GM23248 (cell line): ENCODE measurements at regions not wholly inside any gene's neighbourhood (a gene's known extent, or its start where the extent isn't known, plus 50 kb on each side); places are given as distances from the start of the nearest gene placed in this dataset.
A peak's percentile ranks its signal among the peaks of the same experiment; 100 is the strongest.
"Not testable (repeated sequence)": the region's sequence is repeated elsewhere in the genome, so short reads cannot be mapped to it uniquely, and the experiment has no call there.

Source experiments
- DNase-seq: peaks from one replicate; pipeline ENCODE4 v3.0.0-alpha.2; 2015
- H2AFZ ChIP-seq: fragments of 200-600 bp; sonication (generic); 2 replicates; pipeline ENCODE4 v1.6.1; 2016; ENCODE audit warnings: antibody characterized with exemption
- H3F3A ChIP-seq: fragments of 200-600 bp; sonication (generic); 2 replicates; pipeline ENCODE4 v1.6.1; 2016; ENCODE audit warnings: mild to moderate bottlenecking, antibody characterized with exemption, mixed run types; ENCODE audit not compliant: insufficient read depth
- H3K27ac ChIP-seq: fragments of 200-600 bp; sonication (generic); 2 replicates; pipeline ENCODE4 v1.5.1; 2016; ENCODE audit warnings: mild to moderate bottlenecking
- H3K27me3 ChIP-seq: fragments of 200-600 bp; sonication (generic); replicated peaks from 2 replicates; pipeline ENCODE4 v1.6.1; 2016; ENCODE audit warnings: mild to moderate bottlenecking; ENCODE audit not compliant: insufficient read depth
- H3K36me3 ChIP-seq: fragments of 200-600 bp; sonication (generic); 2 replicates; pipeline ENCODE4 v1.6.1; 2016; ENCODE audit warnings: low read depth, mild to moderate bottlenecking
- H3K4me1 ChIP-seq: fragments of 200-600 bp; sonication (generic); 2 replicates; pipeline ENCODE4 v1.6.1; 2016; ENCODE audit warnings: mild to moderate bottlenecking; ENCODE audit not compliant: insufficient read depth
- H3K4me2 ChIP-seq: fragments of 200-600 bp; sonication (generic); one replicate; pipeline ENCODE4 v1.6.1; 2016; ENCODE audit warnings: mild to moderate bottlenecking; ENCODE audit not compliant: unreplicated experiment
- H3K4me3 ChIP-seq: fragments of 200-600 bp; sonication (generic); 2 replicates; pipeline ENCODE4 v1.5.1; 2016; ENCODE audit warnings: mild to moderate bottlenecking
- H3K79me2 ChIP-seq: fragments of 200-600 bp; sonication (generic); 2 replicates; pipeline ENCODE4 v1.6.1; 2016; ENCODE audit warnings: mild to moderate bottlenecking; ENCODE audit not compliant: insufficient read depth
- H3K9ac ChIP-seq: fragments of 200-600 bp; sonication (generic); 2 replicates; pipeline ENCODE4 v1.6.1; 2016; ENCODE audit warnings: mild to moderate bottlenecking
- H3K9me2 ChIP-seq: fragments of 200-600 bp; sonication (generic); 2 replicates; pipeline ENCODE4 v1.6.1; 2016; ENCODE audit warnings: mixed run types, mild to moderate bottlenecking, moderate library complexity; ENCODE audit not compliant: insufficient read depth
- H3K9me3 ChIP-seq: fragments of 200-600 bp; sonication (generic); one replicate; pipeline ENCODE4 v1.6.1; 2017; ENCODE audit warnings: low read depth
- H4K20me1 ChIP-seq: fragments of 200-600 bp; sonication (generic); 2 replicates; pipeline ENCODE4 v1.6.0; 2016; ENCODE audit not compliant: insufficient read depth
- EZH2 ChIP-seq: fragments of 200-600 bp; sonication (generic); IDR thresholded peaks from 2 replicates; pipeline ENCODE4 v1.6.1; 2018; ENCODE audit warnings: antibody characterized with exemption, mild to moderate bottlenecking; ENCODE audit not compliant: insufficient read depth, poor library complexity, severe bottlenecking
- EZH2phosphoT487 ChIP-seq: fragments of 200-600 bp; sonication (generic); IDR thresholded peaks from 2 replicates; pipeline ENCODE4 v1.6.1; 2018; ENCODE audit warnings: antibody characterized with exemption, moderate library complexity, mild to moderate bottlenecking, low read depth; ENCODE audit not compliant: insufficient read depth
- WGBS, 2 experiments: methylation state at CpG; one replicate each; pipeline ENCODE4 v1.1.6; 2015 to 2017; ENCODE audit warnings: low lambda C conversion rate in 2 of 2, low coverage in 1 of 2; ENCODE audit errors: missing lambda C conversion rate in 2 of 2; 5-methylcytosine and 5-hydroxymethylcytosine counted together
- in situ Hi-C: fragments of 300-500 bp; cut with MboI; formaldehyde crosslinking; loops from 2 replicates; pipeline ENCODE4 v1.15.0; 2020

DNA sequence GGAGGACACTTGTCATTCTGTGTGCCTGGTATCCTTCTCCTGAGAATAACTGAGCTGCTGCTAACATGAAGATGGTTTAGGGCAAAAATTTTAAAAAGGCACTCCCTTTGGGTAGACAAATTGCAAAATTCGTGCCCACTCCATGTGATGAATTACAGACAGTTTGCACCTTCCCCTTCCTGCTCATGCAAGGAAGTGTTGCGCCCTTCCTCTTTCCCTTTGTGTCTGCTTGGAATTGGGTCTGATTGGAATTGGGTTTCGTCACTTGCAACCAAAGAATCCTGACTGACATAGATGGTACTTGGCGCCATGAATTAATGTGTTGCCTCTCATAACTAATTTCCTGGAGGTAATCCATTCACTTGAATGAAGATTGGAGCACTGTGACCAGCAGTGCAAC lies 62.3 kb upstream of the SHLD1 start:
- 76 to 77% methylated on average over 4 of the region's 4 CpGs for WGBS, 2 experiments

GRCh38 chr20:5686384-5687105 lies 63.7 kb upstream of the SHLD1 start:
- Histone ChIP-seq H3K79me2 (no peaks in the 10 kb centered on the region), H4K20me1 (no peaks in the 10 kb centered on the region), H3K4me1 (no peaks in the 10 kb centered on the region), H3K36me3 (no peaks in the 10 kb centered on the region), H3K9me2 (no peaks in the 10 kb centered on the region), H3F3A (no peaks in the 10 kb centered on the region), H3K9me3 (no peaks in the 10 kb centered on the region), H3K9ac (no peak overlapping the region), H3K27me3 (no peaks in the 10 kb centered on the region), H3K4me3 (no peak overlapping the region), H3K4me2 (no peak overlapping the region), H3K27ac (no peak overlapping the region), H2AFZ (no peak overlapping the region)
- in situ Hi-C loops, result no loop called here
- WGBS, 2 experiments, result 70 to 72% methylated on average over 15 of the region's 15 CpGs
- no peak for DNase-seq
- TF ChIP-seq EZH2 (no peak), EZH2phosphoT487 (no peak)

More for the DNA sequence above, 62.3 kb upstream of the SHLD1 start:
- Histone ChIP-seq H3K4me1 (no peaks in the 10 kb centered on the region), H3K79me2 (no peaks in the 10 kb centered on the region), H2AFZ (no peak overlapping the region), H3K9me3 (no peaks in the 10 kb centered on the region), H3K27me3 (no peaks in the 10 kb centered on the region), H3K4me2 (no peak overlapping the region), H3K4me3 (no peak overlapping the region), H3K27ac (no peak overlapping the region), H3K9me2 (no peaks in the 10 kb centered on the region), H3F3A (no peaks in the 10 kb centered on the region), H3K36me3 (no peaks in the 10 kb centered on the region), H3K9ac (no peak overlapping the region), H4K20me1 (no peaks in the 10 kb centered on the region)
- DNase-seq, result no peak
- no peak for TF ChIP-seq EZH2
- in situ Hi-C loops, result no loop called here

DNA sequence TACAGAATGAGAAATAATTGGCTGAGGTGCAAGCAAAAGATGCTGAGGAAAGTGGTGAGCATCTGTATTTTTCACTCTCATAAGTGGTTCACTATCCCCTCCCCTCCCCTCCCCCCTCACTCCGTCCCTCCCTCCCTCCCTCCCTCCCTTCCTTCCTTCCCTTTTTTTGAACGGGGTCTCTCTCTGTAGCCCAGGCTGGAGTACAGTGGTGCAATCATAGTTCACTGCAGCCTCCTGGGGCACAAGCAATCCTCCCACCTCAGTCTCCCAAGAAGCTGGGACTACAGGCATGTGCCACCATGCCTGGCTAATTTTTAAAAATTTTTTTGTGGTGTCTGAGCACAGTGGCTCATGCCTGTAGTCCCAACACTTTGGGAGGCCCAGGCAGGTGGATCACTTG lies 67.6 kb upstream of the SHLD1 start:
- H3K9me2 ChIP-seq, in situ Hi-C loops, H4K20me1 ChIP-seq, DNase-seq, H3K79me2 ChIP-seq, H3K4me2 ChIP-seq, H3K9ac ChIP-seq, H3K4me1 ChIP-seq, H3K9me3 ChIP-seq, H2AFZ ChIP-seq, H3F3A ChIP-seq, H3K36me3 ChIP-seq, H3K27me3 ChIP-seq, H3K27ac ChIP-seq, H3K4me3 ChIP-seq: not testable (repeated sequence)
- 0% methylated on average over 1 to 2 of the region's 2 CpGs for WGBS, 2 experiments

GRCh38 chr20:5680192-5680591 lies 69.4 kb upstream of the GPCPD1 start:
- H3K4me1 ChIP-seq, result no peaks in the 10 kb centered on the region
- H3F3A ChIP-seq, result no peaks in the 10 kb centered on the region
- H3K4me3 ChIP-seq, result no peak overlapping the region
- H3K79me2 ChIP-seq, result no peaks in the 10 kb centered on the region
- H3K27me3 ChIP-seq, result no peaks in the 10 kb centered on the region
- DNase-seq, result peak; percentile 19
- H3K27ac ChIP-seq, result no peak overlapping the region
- no peak overlapping the region for H3K4me2 ChIP-seq
- TF ChIP-seq EZH2phosphoT487 (no peak), EZH2 (no peak)
- no peaks in the 10 kb centered on the region for H3K9me2 ChIP-seq
- in situ Hi-C loops, result no loop called here
- no peak overlapping the region for H3K9ac ChIP-seq
- H3K9me3 ChIP-seq, result no peaks in the 10 kb centered on the region
- no peaks in the 10 kb centered on the region for H4K20me1 ChIP-seq
- no peak overlapping the region for H2AFZ ChIP-seq
- no peaks in the 10 kb centered on the region for H3K36me3 ChIP-seq

DNA sequence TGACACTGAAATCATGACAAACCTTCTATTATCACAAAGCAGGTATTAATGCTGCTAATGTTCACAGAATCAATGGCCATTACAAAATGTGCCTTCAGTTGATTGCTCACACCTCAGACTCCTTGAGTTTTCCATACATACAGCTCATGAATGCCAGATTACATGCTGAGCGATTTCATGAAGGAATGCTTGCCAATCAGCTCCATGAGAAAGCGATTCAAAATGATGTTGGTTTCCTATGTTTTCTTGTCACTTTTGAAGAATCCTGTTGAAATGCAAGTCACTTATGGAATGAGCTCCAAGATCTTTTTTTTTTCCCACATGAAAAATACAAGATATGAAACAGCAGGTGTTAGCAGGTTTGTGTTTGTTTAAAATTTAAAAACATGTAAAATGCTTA lies 68.0 kb upstream of the GPCPD1 start:
- no peak overlapping the region for H3K27ac ChIP-seq
- WGBS, 2 experiments, result 91 to 93% methylated on average over 2 of the region's 2 CpGs
- in situ Hi-C loops, result no loop called here
- no peaks in the 10 kb centered on the region for H3K4me1 ChIP-seq
- H3K27me3 ChIP-seq, result no peaks in the 10 kb centered on the region
- no peaks in the 10 kb centered on the region for H4K20me1 ChIP-seq
- no peaks in the 10 kb centered on the region for H3K9me3 ChIP-seq
- no peak overlapping the region for H3K9ac ChIP-seq
- no peak overlapping the region for H2AFZ ChIP-seq
- DNase-seq, result no peak
- H3K9me2 ChIP-seq, result no peaks in the 10 kb centered on the region
- no peak overlapping the region for H3K4me3 ChIP-seq
- no peaks in the 10 kb centered on the region for H3K79me2 ChIP-seq
- H3K36me3 ChIP-seq, result no peaks in the 10 kb centered on the region
- H3F3A ChIP-seq, result no peaks in the 10 kb centered on the region
- H3K4me2 ChIP-seq, result no peak overlapping the region
- no peak for TF ChIP-seq EZH2
- no peak for TF ChIP-seq EZH2phosphoT487

DNA sequence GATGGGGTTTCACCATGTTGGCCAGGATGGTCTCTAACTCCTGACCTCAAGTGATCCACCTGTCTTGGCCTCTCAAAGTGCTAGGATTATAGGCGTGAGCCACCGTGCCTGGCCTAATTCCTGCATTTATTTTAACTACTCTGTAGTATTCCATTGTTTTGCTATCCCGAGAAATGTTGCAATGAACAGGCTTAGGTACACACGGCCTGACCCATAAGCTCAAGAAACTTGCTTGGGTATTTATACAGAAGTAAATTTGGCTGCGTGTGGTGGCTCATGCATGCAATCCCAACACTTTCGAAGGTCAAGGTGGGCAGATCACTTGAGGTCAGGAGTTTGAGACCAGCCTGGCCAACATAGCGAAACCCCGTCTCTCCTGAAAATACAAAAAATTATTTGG lies 67.1 kb upstream of the GPCPD1 start:
- H4K20me1 ChIP-seq, H3K9me2 ChIP-seq, H3K9ac ChIP-seq, H3K4me2 ChIP-seq, H3K27ac ChIP-seq, H3K9me3 ChIP-seq, DNase-seq, H3K36me3 ChIP-seq, H3K27me3 ChIP-seq, H3K79me2 ChIP-seq, H2AFZ ChIP-seq, in situ Hi-C loops, H3K4me1 ChIP-seq, H3F3A ChIP-seq, H3K4me3 ChIP-seq: not testable (repeated sequence)
- WGBS, 2 experiments, result 82 to 83% methylated on average over 8 of the region's 8 CpGs
